HFF-Myc (cell line): ENCODE measurements at regions not wholly inside any gene's neighbourhood (a gene's known extent, or its start where the extent isn't known, plus 50 kb on each side); places are given as distances from the start of the nearest gene placed in this dataset.

Experiments used
- DNase-seq: peaks from one replicate; pipeline ENCODE4 v3.0.0-alpha.2; 2011; ENCODE audit warnings: low read depth; ENCODE audit errors: extremely low read depth
- H3K4me3 ChIP-seq: replicated peaks from 2 replicates; pipeline ENCODE4 v1.5.1; 2011; ENCODE audit warnings: low read depth, mild to moderate bottlenecking, control low read depth, low read length
- TF ChIP-seq, protein P1 (sequence below): IDR thresholded peaks from 2 replicates; pipeline ENCODE4 v1.5.1; 2012; ENCODE audit warnings: mild to moderate bottlenecking, low read depth, low read length, control low read depth; ENCODE audit errors: missing control alignments

- DNase-seq, result no peak
- TF ChIP-seq, protein P1, sequence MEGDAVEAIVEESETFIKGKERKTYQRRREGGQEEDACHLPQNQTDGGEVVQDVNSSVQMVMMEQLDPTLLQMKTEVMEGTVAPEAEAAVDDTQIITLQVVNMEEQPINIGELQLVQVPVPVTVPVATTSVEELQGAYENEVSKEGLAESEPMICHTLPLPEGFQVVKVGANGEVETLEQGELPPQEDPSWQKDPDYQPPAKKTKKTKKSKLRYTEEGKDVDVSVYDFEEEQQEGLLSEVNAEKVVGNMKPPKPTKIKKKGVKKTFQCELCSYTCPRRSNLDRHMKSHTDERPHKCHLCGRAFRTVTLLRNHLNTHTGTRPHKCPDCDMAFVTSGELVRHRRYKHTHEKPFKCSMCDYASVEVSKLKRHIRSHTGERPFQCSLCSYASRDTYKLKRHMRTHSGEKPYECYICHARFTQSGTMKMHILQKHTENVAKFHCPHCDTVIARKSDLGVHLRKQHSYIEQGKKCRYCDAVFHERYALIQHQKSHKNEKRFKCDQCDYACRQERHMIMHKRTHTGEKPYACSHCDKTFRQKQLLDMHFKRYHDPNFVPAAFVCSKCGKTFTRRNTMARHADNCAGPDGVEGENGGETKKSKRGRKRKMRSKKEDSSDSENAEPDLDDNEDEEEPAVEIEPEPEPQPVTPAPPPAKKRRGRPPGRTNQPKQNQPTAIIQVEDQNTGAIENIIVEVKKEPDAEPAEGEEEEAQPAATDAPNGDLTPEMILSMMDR, result no peak
- no peak overlapping the region for H3K4me3 ChIP-seq
Observed at GRCh38 chr15:69973880-69974279, 123.8 kb downstream of the TLE3 start.

DNA sequence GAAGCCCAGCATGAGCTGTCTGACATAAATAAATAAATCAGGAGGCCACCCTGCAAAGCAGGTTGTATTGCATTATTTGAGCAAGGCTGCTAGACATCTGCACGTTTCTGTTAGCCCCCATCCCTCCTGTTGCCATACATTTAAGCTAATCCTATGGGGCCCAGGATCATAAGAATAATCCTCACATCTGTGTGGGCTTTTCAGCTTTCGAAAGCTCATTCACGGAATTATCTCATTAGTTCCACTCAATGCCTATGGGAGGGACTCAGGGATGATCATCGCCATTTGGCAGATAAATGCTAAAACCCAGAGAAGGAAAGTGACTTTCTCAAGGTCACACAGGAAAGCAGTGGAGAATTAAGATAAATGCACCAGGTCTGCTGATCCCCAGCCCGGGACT, 123.4 kb downstream of the TLE3 start:
- no peak for DNase-seq
- TF ChIP-seq, protein P1, result no peak
- no peak overlapping the region for H3K4me3 ChIP-seq

- peak; percentile 29 for DNase-seq
- H3K4me3 ChIP-seq, result no peak overlapping the region
- TF ChIP-seq, protein P1, result no peak
Observed at GRCh38 chr15:69976366-69976994, 121.2 kb downstream of the TLE3 start.

DNA sequence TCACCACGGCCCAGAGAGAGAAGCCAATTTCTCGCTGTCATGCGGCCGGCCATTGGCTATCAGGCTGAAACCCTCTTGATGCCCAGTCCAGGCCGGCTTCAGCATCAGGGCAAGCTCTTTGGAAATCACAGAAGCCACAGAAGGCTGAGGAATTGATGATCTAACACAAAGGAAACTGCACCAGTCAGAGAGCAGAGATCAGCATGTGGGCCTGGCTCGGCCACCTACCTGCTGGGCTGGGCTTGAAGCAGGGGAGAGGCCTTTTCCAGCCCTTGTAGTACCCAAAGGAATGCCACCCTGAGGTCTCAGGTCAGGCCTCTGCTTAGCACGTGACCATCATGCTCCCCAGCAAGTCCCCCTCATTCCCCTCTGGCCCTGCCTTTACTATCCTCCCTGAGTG, 119.1 kb downstream of the TLE3 start:
- H3K4me3 ChIP-seq, result no peak overlapping the region
- TF ChIP-seq, protein P1, result no peak

GRCh38 chr15:69979262-69979661, 118.5 kb downstream of the TLE3 start:
- H3K4me3 ChIP-seq, result no peak overlapping the region
- no peak for DNase-seq
- TF ChIP-seq, protein P1, result no peak

More for the DNA sequence above, 119.1 kb downstream of the TLE3 start:
- no peak for DNase-seq

DNA sequence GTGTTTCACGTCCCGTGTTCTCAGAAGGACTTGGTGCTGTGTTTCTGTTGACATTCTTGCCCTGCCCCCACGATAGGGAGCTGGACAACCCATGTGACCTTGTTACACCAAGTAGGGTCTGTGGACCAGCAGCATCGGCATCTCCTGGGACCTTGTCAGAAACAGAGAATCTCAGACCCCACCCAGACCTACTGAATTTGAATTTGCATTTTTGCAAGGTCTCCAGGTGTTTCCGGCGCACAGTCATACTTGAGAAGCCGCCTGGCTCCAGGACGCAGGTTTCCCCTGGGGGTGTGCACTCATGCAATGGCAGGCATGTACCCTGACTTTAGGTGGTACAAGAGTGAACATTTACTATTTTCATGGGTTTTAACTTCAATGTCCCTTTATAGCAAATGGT, 117.9 kb downstream of the TLE3 start:
- no peak for DNase-seq
- no peak overlapping the region for H3K4me3 ChIP-seq
- TF ChIP-seq, protein P1, result no peak
